ENCODE measurements at regions not wholly inside any gene's neighbourhood (a gene's known extent, or its start where the extent isn't known, plus 50 kb on each side); places are given as distances from the start of the nearest gene placed in this dataset.

GRCh38 chr6:14274546-14275492, 157.2 kb downstream of the CD83 start:
- peak in 1 of 2 donors; percentile 28 for DNase-seq

DNA sequence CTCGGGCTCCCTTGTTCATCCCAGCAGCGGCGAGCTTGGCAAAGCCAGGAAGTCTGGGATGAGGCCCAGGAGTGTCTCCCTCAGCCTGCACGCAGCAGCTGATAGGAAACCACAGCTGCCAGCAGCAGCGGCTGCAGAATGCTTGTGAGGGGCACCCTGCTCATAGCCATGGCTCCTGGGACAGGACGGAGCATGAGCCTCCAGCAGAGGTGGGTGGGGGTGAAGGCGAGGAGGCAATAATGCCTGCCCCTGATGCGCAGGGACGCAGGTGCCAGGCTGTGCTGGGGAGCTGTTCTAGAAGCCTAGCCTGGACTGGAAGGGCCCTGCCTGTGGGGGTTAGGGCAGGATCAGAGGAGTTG, 157.9 kb downstream of the CD83 start:
- no peak for DNase-seq

- no peak for DNase-seq
Observed at GRCh38 chr6:14276071-14276470, 158.5 kb downstream of the CD83 start.

- no peak for DNase-seq
Observed at GRCh38 chr6:14276667-14277404, 159.3 kb downstream of the CD83 start.

GRCh38 chr6:14277405-14277930, 159.9 kb downstream of the CD83 start:
- DNase-seq = no peak

DNA sequence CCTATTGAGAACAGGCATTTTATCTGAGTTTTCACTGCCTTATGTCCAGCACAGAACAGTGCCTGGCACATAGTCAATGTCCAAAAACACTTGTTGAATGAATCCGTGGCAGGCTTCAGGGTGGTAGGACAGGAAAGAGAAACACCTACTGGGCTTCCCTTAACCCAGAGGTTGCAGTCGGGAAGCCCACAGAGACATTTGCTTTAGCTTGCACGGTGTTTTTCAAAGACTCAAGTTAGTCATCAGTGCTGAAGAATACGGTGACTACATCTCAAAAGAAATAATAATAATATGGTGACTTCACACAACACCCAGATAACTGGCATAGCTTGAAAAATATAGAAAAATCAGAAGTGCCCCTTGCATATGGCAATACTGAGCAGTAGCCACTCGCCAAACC, 160.4 kb downstream of the CD83 start:
- no peak for DNase-seq

DNA sequence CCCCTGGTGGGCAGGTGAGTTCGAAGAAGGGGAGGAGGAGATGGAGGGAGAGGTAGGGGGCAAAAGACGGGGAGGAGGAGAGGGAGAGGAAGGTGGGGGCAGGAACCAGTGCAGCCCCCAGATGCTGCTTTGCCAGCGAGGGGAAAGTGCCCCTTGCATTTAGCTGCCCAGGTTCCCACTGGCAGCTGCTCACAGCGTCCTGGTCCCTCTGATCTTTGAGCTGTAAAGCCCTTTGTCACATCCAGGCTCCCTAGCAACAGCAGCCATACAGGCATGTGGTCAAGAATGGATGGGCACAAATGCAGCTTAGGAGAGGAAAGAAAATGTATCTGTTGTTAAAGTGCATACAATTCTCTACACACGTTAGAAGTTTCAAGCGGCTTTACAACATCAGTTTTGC, 160.9 kb downstream of the CD83 start:
- no peak for DNase-seq

DNA sequence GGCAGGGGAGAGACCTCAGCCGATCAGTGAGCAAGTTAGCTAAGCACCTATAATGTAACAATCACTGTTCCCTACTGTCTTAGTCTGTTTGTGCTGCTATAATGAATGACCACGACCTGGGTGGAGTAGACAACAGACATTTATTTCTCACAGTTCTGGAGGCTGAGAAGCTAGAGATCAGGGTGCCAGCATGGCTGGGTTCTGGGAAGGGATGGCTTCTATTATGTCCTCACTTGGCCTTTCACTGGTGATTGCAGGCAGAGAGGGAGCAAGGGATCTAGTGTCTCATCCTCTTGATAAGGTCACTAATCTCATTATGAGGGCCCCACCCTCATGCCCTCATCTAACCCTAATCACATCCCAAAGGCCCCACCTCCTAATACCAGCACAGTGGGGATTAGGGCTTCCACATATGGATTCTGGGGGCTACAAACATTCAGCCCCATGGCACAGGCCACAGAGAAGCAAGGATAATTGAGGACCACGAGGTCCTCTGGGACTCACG, 162.5 kb downstream of the CD83 start:
- no peak for DNase-seq

DNA sequence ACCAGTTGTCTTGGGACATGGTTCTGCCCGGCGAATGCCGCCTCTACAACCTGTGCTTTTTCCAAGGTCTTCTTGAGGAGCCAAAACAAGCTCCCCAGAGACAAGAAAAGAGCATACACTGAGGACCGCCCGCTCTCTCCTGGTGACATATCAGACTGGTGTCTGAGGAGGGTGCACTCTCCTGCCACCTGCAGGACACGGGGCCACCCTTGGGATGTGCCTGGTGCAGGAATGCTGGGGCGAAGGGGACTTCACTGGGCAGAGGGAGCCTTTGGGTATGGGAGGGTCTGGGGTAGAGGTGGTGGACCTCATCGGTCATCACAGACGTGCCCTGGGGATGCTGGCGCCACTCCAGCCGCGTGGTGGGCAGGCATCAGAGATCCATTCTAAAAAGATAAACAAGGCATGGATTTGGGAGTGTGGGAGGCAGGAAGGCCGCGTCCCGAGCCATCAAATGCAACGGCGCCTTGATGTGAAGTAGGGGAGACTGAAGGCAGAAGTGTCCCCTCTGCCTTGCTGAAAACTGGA, 163.3 kb downstream of the CD83 start:
- no peak for DNase-seq

DNA sequence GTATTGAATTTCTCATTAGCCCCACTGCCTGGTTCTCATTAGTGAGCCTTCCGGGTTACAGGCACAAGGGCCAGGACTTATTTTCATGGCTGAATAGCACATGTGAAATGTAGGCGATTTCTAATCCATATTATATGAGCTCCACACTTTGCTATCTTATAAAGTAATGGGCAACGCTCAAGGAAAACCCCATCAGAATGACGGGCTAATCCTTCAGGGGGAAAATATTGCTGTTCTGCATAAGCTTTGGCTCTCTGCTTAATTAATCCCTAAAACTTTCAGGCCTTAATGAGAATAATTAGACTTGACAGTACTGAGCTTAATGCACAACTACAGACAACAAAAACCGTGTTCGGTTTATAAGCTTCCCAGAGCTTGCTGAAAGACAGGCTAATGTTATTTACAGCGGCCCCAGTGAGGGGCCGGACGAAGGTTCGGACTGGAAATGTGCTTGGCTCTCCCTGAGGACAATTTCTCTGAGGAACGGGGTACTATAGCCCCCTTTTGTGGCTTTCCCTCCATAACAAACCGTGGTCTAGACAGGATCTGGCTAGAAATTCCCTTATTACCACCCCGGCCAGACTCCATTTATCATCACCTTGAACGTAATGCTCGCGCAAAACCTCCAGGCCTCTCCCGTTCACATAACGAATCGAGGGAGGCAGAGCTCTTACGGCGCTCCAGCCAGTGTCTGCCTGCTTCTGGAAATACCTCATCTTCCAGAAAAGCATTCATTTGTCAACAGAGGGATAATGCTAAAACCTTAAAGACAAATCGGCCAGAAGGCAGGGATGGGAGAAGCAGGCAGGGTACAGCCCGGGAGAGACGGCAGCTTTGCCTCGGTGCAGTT, 164.5 kb downstream of the CD83 start:
- no peak for DNase-seq

DNA sequence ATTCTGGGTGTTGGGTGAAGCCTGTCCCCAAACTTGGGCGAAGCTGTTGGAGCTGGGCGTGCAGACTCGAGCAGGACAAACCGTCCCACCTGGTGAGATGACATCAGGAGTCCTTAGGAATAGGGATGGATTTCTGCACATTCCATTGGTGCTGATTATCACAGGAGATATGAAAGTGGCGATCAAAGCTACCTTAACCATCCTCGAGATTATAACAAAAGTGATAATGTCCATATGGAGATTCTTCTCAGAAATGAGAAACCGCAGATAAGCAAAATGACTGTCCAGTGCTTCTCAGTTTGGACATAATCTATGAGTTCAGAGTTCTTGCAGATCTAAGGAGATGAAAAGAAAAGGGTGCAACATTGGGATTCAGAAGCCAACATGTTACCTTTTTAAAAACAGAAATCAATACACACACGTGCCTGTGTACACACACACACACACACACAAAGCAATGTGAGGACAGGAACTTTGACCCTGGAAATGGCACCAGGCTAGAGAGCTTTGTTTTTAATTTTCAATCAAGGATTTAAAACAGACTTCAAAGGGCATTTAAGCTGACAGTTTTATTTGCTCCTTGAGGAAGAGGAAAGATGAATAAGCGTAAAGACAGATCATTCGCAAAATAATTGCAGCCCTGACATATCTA, 165.4 kb downstream of the CD83 start:
- DNase-seq = no peak

- no peak for DNase-seq
Observed at GRCh38 chr6:14283600-14284235, 166.1 kb downstream of the CD83 start.

DNA sequence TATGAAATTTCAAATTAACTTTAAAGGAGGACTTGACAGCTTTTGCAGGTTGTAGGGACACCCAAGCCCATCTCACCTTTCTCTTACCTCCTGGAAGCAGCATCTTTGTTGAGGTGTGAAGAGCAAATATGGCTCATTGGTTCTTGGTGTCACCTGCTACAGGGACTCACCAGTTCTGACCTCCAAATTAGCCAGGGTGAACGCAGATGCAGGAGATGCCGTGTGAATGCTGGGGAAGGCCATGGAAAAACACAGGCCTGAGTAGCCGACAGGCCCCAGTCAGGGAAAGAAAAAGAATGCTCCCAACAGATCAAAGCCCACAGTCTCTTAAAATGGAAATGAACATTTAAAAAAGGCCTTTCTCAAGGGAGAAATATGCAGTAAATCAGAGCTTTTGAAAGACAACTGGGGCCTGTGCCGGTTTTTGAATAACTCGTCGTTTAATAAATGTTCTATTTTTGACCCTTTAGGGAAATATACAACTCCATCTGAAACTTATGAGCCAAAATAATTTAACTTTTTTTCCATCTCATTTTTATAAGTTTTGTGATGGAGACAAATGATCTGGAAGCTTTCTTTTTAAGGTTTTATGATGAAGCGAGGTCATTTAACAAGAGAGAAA, 167.5 kb downstream of the CD83 start:
- DNase-seq = no peak

- no peak for DNase-seq
Observed at GRCh38 chr6:14286144-14286543, 168.6 kb downstream of the CD83 start.

DNA sequence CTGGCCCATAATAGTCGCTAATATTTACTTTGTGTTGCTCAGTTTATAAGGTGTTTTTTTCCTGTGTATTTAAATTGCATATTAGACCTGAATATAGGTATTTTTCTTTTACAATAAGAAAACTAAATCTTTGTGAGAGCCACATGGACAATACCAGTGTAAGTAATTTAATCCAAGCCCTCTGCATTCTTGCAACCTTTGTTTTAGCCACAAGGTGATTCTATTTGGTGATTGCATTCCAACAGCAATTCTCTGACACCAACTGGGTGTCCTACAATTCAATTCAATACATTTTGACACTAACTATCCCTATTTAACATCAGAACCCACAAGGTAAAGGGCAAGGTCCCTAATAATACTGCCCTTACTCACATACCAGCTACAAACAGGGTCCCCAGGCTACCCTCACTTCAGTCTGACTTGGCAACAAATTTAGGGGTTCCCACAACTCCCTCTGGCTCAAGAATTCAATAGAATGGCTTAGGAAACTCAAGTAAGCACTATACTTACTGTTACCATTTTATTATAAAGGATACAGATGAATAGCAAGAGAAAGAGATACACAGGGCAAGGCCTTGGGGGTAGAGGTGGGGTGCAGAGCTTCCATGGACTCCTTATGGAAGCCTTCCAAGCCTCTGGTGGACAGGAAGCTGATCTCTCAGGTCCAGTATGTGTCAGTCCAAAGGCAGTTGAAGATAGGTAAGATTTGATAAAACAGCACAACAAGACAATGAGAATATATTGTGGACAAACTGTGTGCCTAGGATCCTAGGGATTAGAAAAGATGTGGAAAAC, 169.3 kb downstream of the CD83 start:
- no peak for DNase-seq

DNA sequence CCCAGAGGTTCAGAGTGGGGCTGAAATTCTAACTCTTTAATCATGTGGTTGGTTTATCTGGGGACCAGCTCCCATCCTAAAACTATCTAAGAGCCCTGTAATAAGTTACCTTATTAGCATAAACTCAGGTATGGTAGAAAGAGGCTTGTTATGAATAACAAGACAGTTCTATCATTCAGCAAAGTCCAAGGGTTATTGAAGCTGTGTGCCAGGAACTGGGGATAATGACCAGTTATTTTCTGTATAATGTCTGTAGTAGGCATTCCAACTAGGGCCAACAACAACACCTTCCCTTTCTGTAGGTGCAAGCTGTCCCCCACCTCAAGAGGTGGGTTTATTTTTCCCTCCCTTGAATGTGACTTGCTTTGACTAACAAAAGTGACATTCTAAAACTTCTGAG, 170.1 kb downstream of the CD83 start:
- DNase-seq = no peak

- no peak for DNase-seq
Observed at GRCh38 chr6:14288910-14289309, 171.3 kb downstream of the CD83 start.

DNA sequence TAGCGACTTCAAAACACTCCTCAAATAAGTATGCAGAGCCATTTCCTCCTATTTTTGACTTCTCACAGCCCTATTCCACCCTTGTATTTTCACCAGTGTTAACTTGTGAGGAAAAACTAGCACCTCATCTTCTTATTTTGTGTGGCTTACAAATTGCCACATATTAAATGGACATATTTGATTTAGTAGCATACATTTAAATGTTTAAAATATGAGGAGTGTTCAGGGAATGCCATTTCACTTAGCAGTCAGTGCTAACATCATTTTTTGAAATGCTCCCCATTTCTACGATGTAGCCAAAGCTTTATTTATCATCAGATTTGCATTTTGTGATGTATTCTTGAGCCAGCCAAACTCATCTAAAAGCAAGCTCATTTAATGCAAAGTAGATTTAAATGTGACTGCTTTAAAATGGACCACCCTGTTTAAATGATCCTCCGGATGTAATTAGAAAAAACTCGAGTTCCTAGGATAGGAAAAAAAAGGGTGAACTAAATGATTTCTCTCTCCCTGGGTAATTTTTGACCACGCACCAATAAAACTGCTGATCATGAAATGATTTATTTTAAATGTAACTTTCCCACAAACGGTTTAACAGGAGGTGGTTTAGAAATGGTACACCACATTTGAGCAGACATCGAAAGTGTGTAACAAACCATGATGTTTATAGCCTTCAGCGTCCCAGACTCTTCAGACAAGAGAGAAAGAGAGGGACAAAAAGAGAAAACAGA, 172.6 kb downstream of the CD83 start:
- DNase-seq = peak in 1 of 2 donors; percentile 44

All from right lung (tissue), 2 donors.